ENCODE measurements at regions not wholly inside any gene's neighbourhood (a gene's known extent, or its start where the extent isn't known, plus 50 kb on each side); places are given as distances from the start of the nearest gene placed in this dataset.
A peak's percentile ranks its signal among the peaks of the same experiment; 100 is the strongest.

- Histone ChIP-seq H2BK120ac (ENCODE audit: low read depth, low read length) (no peak overlapping the region), H3K79me1 (replicated peaks; ENCODE audit: low read length, poor library complexity, severe bottlenecking) (no peaks in the 10 kb centered on the region), H2AK5ac (ENCODE audit: low read length, severe bottlenecking) (no peak overlapping the region), H3K4me1 (ENCODE audit: control insufficient read depth, insufficient read depth, low read depth, low read length) (peaks cover 7% of the 10 kb centered on the region), H2BK12ac (ENCODE audit: low read length in 2 of 2) (no peak overlapping the region), H3K9ac (ENCODE audit: low read length) (no peak overlapping the region), H3K36me3 (ENCODE audit: control insufficient read depth in 1 of 2, insufficient read depth in 2 of 2, low read depth in 1 of 2, low read length in 2 of 2) (no peaks in the 10 kb centered on the region), H3K4ac (ENCODE audit: low read depth in 1 of 2, low read length in 2 of 2) (no peak overlapping the region), H3K18ac (ENCODE audit: low read depth in 1 of 2, low read length in 2 of 2) (no peak overlapping the region), H3K4me3 (ENCODE audit: insufficient read depth in 1 of 2, low read depth in 1 of 2, low read length in 2 of 2) (no peak overlapping the region), H3K9me3 (ENCODE audit: control insufficient read depth, low read length) (peaks cover 5% of the 10 kb centered on the region), H2AFZ (ENCODE audit: low read depth, low read length) (no peak overlapping the region), H2BK15ac (ENCODE audit: low read depth, poor library complexity, severe bottlenecking) (no peak overlapping the region), H4K8ac (ENCODE audit: low read length) (no peak overlapping the region), H3K23ac (ENCODE audit: low read length in 2 of 2) (no peak overlapping the region), H3K4me2 (ENCODE audit: low read length, poor library complexity, severe bottlenecking) (no peak overlapping the region), H2BK5ac (ENCODE audit: low read depth, low read length, poor library complexity, severe bottlenecking) (no peak overlapping the region), H4K91ac (ENCODE audit: low read length) (no peak overlapping the region), H3K27ac (ENCODE audit: low read length, poor library complexity, severe bottlenecking) (no peak overlapping the region), H3K27me3 (ENCODE audit: control insufficient read depth in 1 of 2, insufficient read depth in 1 of 2, low read length in 2 of 2) (peaks cover 0 to 7% of the 10 kb centered on the region in 2 experiments), H3K14ac (ENCODE audit: low read length in 2 of 2) (no peak overlapping the region)
- DNase-seq, result no peak
- WGBS, result 100% methylated on average over 2 of the region's 2 CpGs
Observed at GRCh38 chr2:45282646-45283045, 273.4 kb upstream of the SIX2 start.

- no peak overlapping the region for H2BK12ac ChIP-seq (ENCODE audit: low read length in 2 of 2)
- H3K14ac ChIP-seq (ENCODE audit: low read length in 2 of 2), result no peak overlapping the region
- peaks cover 0 to 7% of the 10 kb centered on the region in 2 experiments for H3K27me3 ChIP-seq (ENCODE audit: control insufficient read depth in 1 of 2, insufficient read depth in 1 of 2, low read length in 2 of 2)
Observed at GRCh38 chr2:45281311-45281710, 272.1 kb upstream of the SIX2 start.

GRCh38 chr2:45280794-45281193 lies 271.5 kb upstream of the SIX2 start:
- Histone ChIP-seq H3K18ac (ENCODE audit: low read depth in 1 of 2, low read length in 2 of 2) (no peak overlapping the region), H3K4me2 (ENCODE audit: low read length, poor library complexity, severe bottlenecking) (no peak overlapping the region), H3K79me1 (replicated peaks; ENCODE audit: low read length, poor library complexity, severe bottlenecking) (no peaks in the 10 kb centered on the region), H3K27ac (ENCODE audit: low read length, poor library complexity, severe bottlenecking) (no peak overlapping the region), H3K27me3 (ENCODE audit: control insufficient read depth in 1 of 2, insufficient read depth in 1 of 2, low read length in 2 of 2) (peaks cover 0 to 7% of the 10 kb centered on the region in 2 experiments), H3K4me3 (ENCODE audit: insufficient read depth in 1 of 2, low read depth in 1 of 2, low read length in 2 of 2) (no peak overlapping the region), H3K23ac (ENCODE audit: low read length in 2 of 2) (no peak overlapping the region), H2BK15ac (ENCODE audit: low read depth, poor library complexity, severe bottlenecking) (no peak overlapping the region), H2AFZ (ENCODE audit: low read depth, low read length) (no peak overlapping the region), H4K8ac (ENCODE audit: low read length) (no peak overlapping the region), H3K9ac (ENCODE audit: low read length) (no peak overlapping the region), H3K4ac (ENCODE audit: low read depth in 1 of 2, low read length in 2 of 2) (no peak overlapping the region), H2BK120ac (ENCODE audit: low read depth, low read length) (no peak overlapping the region), H2BK5ac (ENCODE audit: low read depth, low read length, poor library complexity, severe bottlenecking) (no peak overlapping the region), H2BK12ac (ENCODE audit: low read length in 2 of 2) (no peak overlapping the region), H3K14ac (ENCODE audit: low read length in 2 of 2) (peak overlapping the region in 1 of 2 experiments; percentile 64), H3K36me3 (ENCODE audit: control insufficient read depth in 1 of 2, insufficient read depth in 2 of 2, low read depth in 1 of 2, low read length in 2 of 2) (no peaks in the 10 kb centered on the region), H3K9me3 (ENCODE audit: control insufficient read depth, low read length) (peaks cover 5% of the 10 kb centered on the region), H2AK5ac (ENCODE audit: low read length, severe bottlenecking) (no peak overlapping the region), H4K91ac (ENCODE audit: low read length) (no peak overlapping the region), H3K4me1 (ENCODE audit: control insufficient read depth, insufficient read depth, low read depth, low read length) (peaks cover 7% of the 10 kb centered on the region)
- DNase-seq, result no peak
- WGBS, result 88% methylated on average over 18 of the region's 18 CpGs

More at GRCh38 chr2:45281311-45281710, 272.1 kb upstream of the SIX2 start:
- no peak overlapping the region for H2BK15ac ChIP-seq (ENCODE audit: low read depth, poor library complexity, severe bottlenecking)
- no peak overlapping the region for H3K4me2 ChIP-seq (ENCODE audit: low read length, poor library complexity, severe bottlenecking)
- no peak overlapping the region for H4K91ac ChIP-seq (ENCODE audit: low read length)
- H3K4ac ChIP-seq (ENCODE audit: low read depth in 1 of 2, low read length in 2 of 2), result no peak overlapping the region
- no peak overlapping the region for H3K4me3 ChIP-seq (ENCODE audit: insufficient read depth in 1 of 2, low read depth in 1 of 2, low read length in 2 of 2)
- no peak overlapping the region for H3K23ac ChIP-seq (ENCODE audit: low read length in 2 of 2)
- no peak overlapping the region for H2BK120ac ChIP-seq (ENCODE audit: low read depth, low read length)
- 90% methylated on average over 7 of the region's 7 CpGs for WGBS
- no peak overlapping the region for H2BK5ac ChIP-seq (ENCODE audit: low read depth, low read length, poor library complexity, severe bottlenecking)
- H3K9me3 ChIP-seq (ENCODE audit: control insufficient read depth, low read length), result peaks cover 5% of the 10 kb centered on the region
- no peaks in the 10 kb centered on the region for H3K79me1 ChIP-seq (replicated peaks; ENCODE audit: low read length, poor library complexity, severe bottlenecking)
- no peak overlapping the region for H3K18ac ChIP-seq (ENCODE audit: low read depth in 1 of 2, low read length in 2 of 2)
- H3K9ac ChIP-seq (ENCODE audit: low read length), result no peak overlapping the region
- peaks cover 7% of the 10 kb centered on the region for H3K4me1 ChIP-seq (ENCODE audit: control insufficient read depth, insufficient read depth, low read depth, low read length)
- H3K36me3 ChIP-seq (ENCODE audit: control insufficient read depth in 1 of 2, insufficient read depth in 2 of 2, low read depth in 1 of 2, low read length in 2 of 2), result no peaks in the 10 kb centered on the region
- no peak overlapping the region for H3K27ac ChIP-seq (ENCODE audit: low read length, poor library complexity, severe bottlenecking)
- no peak overlapping the region for H2AK5ac ChIP-seq (ENCODE audit: low read length, severe bottlenecking)
- H2AFZ ChIP-seq (ENCODE audit: low read depth, low read length), result no peak overlapping the region
- no peak overlapping the region for H4K8ac ChIP-seq (ENCODE audit: low read length)
- no peak for DNase-seq

GRCh38 chr2:45279356-45279755 lies 270.1 kb upstream of the SIX2 start:
- Histone ChIP-seq H2AK5ac (ENCODE audit: low read length, severe bottlenecking) (no peak overlapping the region), H2AFZ (ENCODE audit: low read depth, low read length) (no peak overlapping the region), H2BK5ac (ENCODE audit: low read depth, low read length, poor library complexity, severe bottlenecking) (no peak overlapping the region), H3K9me3 (ENCODE audit: control insufficient read depth, low read length) (no peaks in the 10 kb centered on the region), H3K79me1 (replicated peaks; ENCODE audit: low read length, poor library complexity, severe bottlenecking) (no peaks in the 10 kb centered on the region), H3K4me2 (ENCODE audit: low read length, poor library complexity, severe bottlenecking) (no peak overlapping the region), H3K14ac (ENCODE audit: low read length in 2 of 2) (no peak overlapping the region), H3K9ac (ENCODE audit: low read length) (no peak overlapping the region), H2BK12ac (ENCODE audit: low read length in 2 of 2) (no peak overlapping the region), H3K27me3 (ENCODE audit: control insufficient read depth in 1 of 2, insufficient read depth in 1 of 2, low read length in 2 of 2) (peaks cover 0 to 7% of the 10 kb centered on the region in 2 experiments), H3K4me3 (ENCODE audit: insufficient read depth in 1 of 2, low read depth in 1 of 2, low read length in 2 of 2) (no peak overlapping the region), H4K91ac (ENCODE audit: low read length) (no peak overlapping the region), H3K18ac (ENCODE audit: low read depth in 1 of 2, low read length in 2 of 2) (no peak overlapping the region), H3K23ac (ENCODE audit: low read length in 2 of 2) (peak overlapping the region in 1 of 2 experiments; percentile 35), H3K4ac (ENCODE audit: low read depth in 1 of 2, low read length in 2 of 2) (no peak overlapping the region), H3K27ac (ENCODE audit: low read length, poor library complexity, severe bottlenecking) (no peak overlapping the region), H2BK15ac (ENCODE audit: low read depth, poor library complexity, severe bottlenecking) (no peak overlapping the region), H2BK120ac (ENCODE audit: low read depth, low read length) (no peak overlapping the region), H3K36me3 (ENCODE audit: control insufficient read depth in 1 of 2, insufficient read depth in 2 of 2, low read depth in 1 of 2, low read length in 2 of 2) (no peaks in the 10 kb centered on the region), H4K8ac (ENCODE audit: low read length) (no peak overlapping the region), H3K4me1 (ENCODE audit: control insufficient read depth, insufficient read depth, low read depth, low read length) (peaks cover 8% of the 10 kb centered on the region)
- no peak for DNase-seq
- whole genome bisulfite sequencing, result no CpG with 5 or more reads among the region's 2 CpGs
